ENCODE measurements at regions not wholly inside any gene's neighbourhood (a gene's known extent, or its start where the extent isn't known, plus 50 kb on each side); places are given as distances from the start of the nearest gene placed in this dataset.

- H3K4me3 ChIP-seq (replicated peaks in 1 of 3; ENCODE audit: insufficient read depth in 1 of 3, low read depth in 2 of 3, low read length in 3 of 3) = no peak overlapping the region
- BruUV-seq (replicated peaks) = no TSS peak
- ATAC-seq (no peak), DNase-seq (ENCODE audit: low spot score) (no peak), FAIRE-seq (no peak)
- H3K36me3 ChIP-seq (replicated peaks in 1 of 2; ENCODE audit: control insufficient read depth in 1 of 2, insufficient read depth in 2 of 2, low read length in 2 of 2) = peaks cover 0 to under 1% of the 10 kb centered on the region in 2 experiments; a peak in 1 of 5 replicates
- H4K20me1 ChIP-seq (ENCODE audit: insufficient read depth, low read length) = no peaks in the 10 kb centered on the region
- no peak overlapping the region for H2AFZ ChIP-seq (ENCODE audit: low read length)
- no peaks in the 10 kb centered on the region for H3K79me2 ChIP-seq (ENCODE audit: insufficient read depth, low read length)
- H3K9ac ChIP-seq (ENCODE audit: insufficient read depth, low read depth, low read length) = no peak overlapping the region
- H3K4me1 ChIP-seq (ENCODE audit: insufficient read depth, low read length) = 0 out of 2 replicates have a peak, but pooled peaks cover 6% of the 10 kb centered on the region
- H3K27ac ChIP-seq (ENCODE audit: extremely low read length, insufficient read depth, low read length) = no peak overlapping the region
- intact Hi-C loops (cut with micrococcal nuclease; ENCODE audit: unreplicated experiment) = no loop called here
- TF ChIP-seq NCOR1 (IDR thresholded peaks at IDR 0.05; ENCODE audit: borderline replicate concordance, low read length) = no peak
- ChIA-PET CTCF (ENCODE audit: low intra/inter-chr PET ratio, low total read pairs) (no interaction called here), POLR2A (no interaction called here)
- in situ Hi-C loops (cut with HindIII; ENCODE audit: extremely low pct_ligation_motif_present, low pct_unique_long_range_greater_than_20kb) = no loop called here
- H3K9me3 ChIP-seq (ENCODE audit: low read length) = no peaks in the 10 kb centered on the region
- no peaks in the 10 kb centered on the region for H3K27me3 ChIP-seq (ENCODE audit: control insufficient read depth in 1 of 2, insufficient read depth in 2 of 2, low read length in 2 of 2)
- no peak overlapping the region for H3K4me2 ChIP-seq (ENCODE audit: low read depth, low read length)
- whole genome bisulfite sequencing (ENCODE audit: low lambda C conversion rate) = 93% methylated on average over 1 of the region's 1 CpG
These were observed 281.0 kb downstream of the RAB28 start for GRCh38 chr4:13203101-13203500.

GRCh38 chr4:13202701-13203100 lies 281.4 kb downstream of the RAB28 start:
- ATAC-seq (no peak), FAIRE-seq (no peak), DNase-seq (ENCODE audit: low spot score) (no peak)
- intact Hi-C loops (cut with micrococcal nuclease; ENCODE audit: unreplicated experiment) = no loop called here
- BruUV-seq (replicated peaks) = no TSS peak
- Histone ChIP-seq H2AFZ (ENCODE audit: low read length) (no peak overlapping the region), H3K4me1 (ENCODE audit: insufficient read depth, low read length) (0 out of 2 replicates have a peak, but pooled peaks cover 6% of the 10 kb centered on the region), H3K9me3 (ENCODE audit: low read length) (no peaks in the 10 kb centered on the region), H3K79me2 (ENCODE audit: insufficient read depth, low read length) (no peaks in the 10 kb centered on the region), H3K9ac (ENCODE audit: insufficient read depth, low read depth, low read length) (no peak overlapping the region), H3K27ac (ENCODE audit: extremely low read length, insufficient read depth, low read length) (no peak overlapping the region), H3K27me3 (ENCODE audit: control insufficient read depth in 1 of 2, insufficient read depth in 2 of 2, low read length in 2 of 2) (no peaks in the 10 kb centered on the region), H3K4me3 (replicated peaks in 1 of 3; ENCODE audit: insufficient read depth in 1 of 3, low read depth in 2 of 3, low read length in 3 of 3) (no peak overlapping the region), H4K20me1 (ENCODE audit: insufficient read depth, low read length) (no peaks in the 10 kb centered on the region), H3K4me2 (ENCODE audit: low read depth, low read length) (no peak overlapping the region), H3K36me3 (replicated peaks in 1 of 2; ENCODE audit: control insufficient read depth in 1 of 2, insufficient read depth in 2 of 2, low read length in 2 of 2) (peaks cover 0 to 2% of the 10 kb centered on the region in 2 experiments; a peak in 1 of 5 replicates)
- in situ Hi-C loops (cut with HindIII; ENCODE audit: extremely low pct_ligation_motif_present, low pct_unique_long_range_greater_than_20kb) = no loop called here
- ChIA-PET POLR2A (no interaction called here), CTCF (ENCODE audit: low intra/inter-chr PET ratio, low total read pairs) (no interaction called here)
- TF ChIP-seq SRY (CRISPR knock-in tag; IDR thresholded peaks at IDR 0.05) = no peak
- WGBS (ENCODE audit: low lambda C conversion rate) = 100% methylated on average over 1 of the region's 1 CpG

GRCh38 chr4:13201241-13201640 lies 282.9 kb downstream of the RAB28 start:
- ChIA-PET CTCF (ENCODE audit: low intra/inter-chr PET ratio, low total read pairs) (no interaction called here), POLR2A (no interaction called here)
- Histone ChIP-seq H3K9me3 (ENCODE audit: low read length) (no peaks in the 10 kb centered on the region), H3K27ac (ENCODE audit: extremely low read length, insufficient read depth, low read length) (no peak overlapping the region), H3K4me3 (replicated peaks in 1 of 3; ENCODE audit: insufficient read depth in 1 of 3, low read depth in 2 of 3, low read length in 3 of 3) (no peak overlapping the region), H3K79me2 (ENCODE audit: insufficient read depth, low read length) (no peaks in the 10 kb centered on the region), H3K9ac (ENCODE audit: insufficient read depth, low read depth, low read length) (no peak overlapping the region), H3K36me3 (replicated peaks in 1 of 2; ENCODE audit: control insufficient read depth in 1 of 2, insufficient read depth in 2 of 2, low read length in 2 of 2) (peaks cover 0 to 2% of the 10 kb centered on the region in 2 experiments; a peak in 1 of 5 replicates), H2AFZ (ENCODE audit: low read length) (no peak overlapping the region), H3K4me1 (ENCODE audit: insufficient read depth, low read length) (no peaks in the 10 kb centered on the region), H3K4me2 (ENCODE audit: low read depth, low read length) (no peak overlapping the region), H4K20me1 (ENCODE audit: insufficient read depth, low read length) (no peaks in the 10 kb centered on the region), H3K27me3 (ENCODE audit: control insufficient read depth in 1 of 2, insufficient read depth in 2 of 2, low read length in 2 of 2) (no peaks in the 10 kb centered on the region)
- no peak for DNase-seq (ENCODE audit: low spot score)
- WGBS (ENCODE audit: low lambda C conversion rate) = 92% methylated on average over 3 of the region's 3 CpGs
- ATAC-seq = no peak
- FAIRE-seq = no peak
- in situ Hi-C loops (cut with HindIII; ENCODE audit: extremely low pct_ligation_motif_present, low pct_unique_long_range_greater_than_20kb) (no loop called here), intact Hi-C loops (cut with micrococcal nuclease; ENCODE audit: unreplicated experiment) (no loop called here)
- BruUV-seq (replicated peaks) = no TSS peak
- TF ChIP-seq NFRKB (IDR thresholded peaks at IDR 0.05) = no peak
- TF ChIP-seq, protein P1, sequence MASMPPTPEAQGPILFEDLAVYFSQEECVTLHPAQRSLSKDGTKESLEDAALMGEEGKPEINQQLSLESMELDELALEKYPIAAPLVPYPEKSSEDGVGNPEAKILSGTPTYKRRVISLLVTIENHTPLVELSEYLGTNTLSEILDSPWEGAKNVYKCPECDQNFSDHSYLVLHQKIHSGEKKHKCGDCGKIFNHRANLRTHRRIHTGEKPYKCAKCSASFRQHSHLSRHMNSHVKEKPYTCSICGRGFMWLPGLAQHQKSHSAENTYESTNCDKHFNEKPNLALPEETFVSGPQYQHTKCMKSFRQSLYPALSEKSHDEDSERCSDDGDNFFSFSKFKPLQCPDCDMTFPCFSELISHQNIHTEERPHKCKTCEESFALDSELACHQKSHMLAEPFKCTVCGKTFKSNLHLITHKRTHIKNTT (CRISPR knock-in tag; IDR thresholded peaks at IDR 0.05) = no peak
- no peak for TF ChIP-seq NFYC (CRISPR knock-in tag; IDR thresholded peaks at IDR 0.05)
- TF ChIP-seq ZNF292 (CRISPR knock-in tag; IDR thresholded peaks at IDR 0.05; ENCODE audit: borderline replicate concordance, low read depth) = no peak
- TF ChIP-seq MZF1 (CRISPR knock-in tag; IDR thresholded peaks at IDR 0.05; ENCODE audit: borderline replicate concordance) = no peak
- no peak for TF ChIP-seq ZMYM2 (CRISPR knock-in tag; IDR thresholded peaks at IDR 0.05)
- TF ChIP-seq, protein P2, sequence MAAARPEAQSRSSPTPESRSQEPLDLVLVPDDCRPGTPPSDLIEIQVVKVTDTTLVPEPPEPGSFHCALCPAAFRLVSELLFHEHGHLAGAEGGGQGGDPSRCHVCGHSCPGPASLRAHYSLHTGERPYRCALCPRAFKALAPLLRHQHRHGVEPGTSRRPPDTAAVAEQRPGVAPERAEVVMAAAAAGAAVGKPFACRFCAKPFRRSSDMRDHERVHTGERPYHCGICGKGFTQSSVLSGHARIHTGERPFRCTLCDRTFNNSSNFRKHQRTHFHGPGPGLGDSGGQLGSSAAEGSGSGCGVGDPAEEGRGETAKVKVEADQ (CRISPR knock-in tag; IDR thresholded peaks at IDR 0.05; ENCODE audit: borderline replicate concordance) = no peak
- no peak for TF ChIP-seq ZNF552 (CRISPR knock-in tag; IDR thresholded peaks at IDR 0.05; ENCODE audit: borderline replicate concordance)
- TF ChIP-seq ZNF350 (CRISPR knock-in tag; IDR thresholded peaks at IDR 0.05; ENCODE audit: borderline replicate concordance, low read depth) = no peak

Measured in HepG2 (cell line).